Stomach (tissue), 4 donors: ENCODE measurements at regions not wholly inside any gene's neighbourhood (a gene's known extent, or its start where the extent isn't known, plus 50 kb on each side); places are given as distances from the start of the nearest gene placed in this dataset.

Experiments
- CTCF ChIP-seq, 7 experiments: fragments of 450-650 bp in 4 of 7; fragments of 200-600 bp in 3 of 7; sonication (generic) in 3 of 7; IDR thresholded peaks; one replicate each; pipeline ENCODE4 v1.5.1; 2016 to 2019; ENCODE audit warnings: antibody characterized with exemption in 7 of 7, control low read depth in 2 of 7, mild to moderate bottlenecking in 1 of 7
- EP300 ChIP-seq: sonication (generic); formaldehyde crosslinking; IDR thresholded peaks from one replicate; pipeline ENCODE4 v1.6.1; 2017; ENCODE audit warnings: antibody characterized with exemption
- POLR2A ChIP-seq, 4 donors: fragments of 450-650 bp; IDR thresholded peaks; one replicate each; pipeline ENCODE4 v1.6.1; 2016; ENCODE audit warnings: antibody characterized with exemption in 4 of 4, control low read depth in 2 of 4, mild to moderate bottlenecking in 1 of 4, moderate library complexity in 1 of 4
- POLR2AphosphoS5 ChIP-seq, 3 donors: sonication (generic); formaldehyde crosslinking; IDR thresholded peaks; one replicate each; pipeline ENCODE4 v1.6.1; 2016; ENCODE audit warnings: antibody characterized with exemption in 3 of 3

GRCh38 chr6:138560130-138560860, 61.0 kb upstream of the NHSL1 start:
- TF ChIP-seq POLR2A (IDR thresholded peaks at IDR 0.05) (no peak), CTCF (IDR thresholded peaks at IDR 0.05) (no peak), POLR2AphosphoS5 (IDR thresholded peaks at IDR 0.05) (no peak), EP300 (no peak)
